K562 (cell line): ENCODE measurements at regions not wholly inside any gene's neighbourhood (a gene's known extent, or its start where the extent isn't known, plus 50 kb on each side); places are given as distances from the start of the nearest gene placed in this dataset.
A peak's percentile ranks its signal among the peaks of the same experiment; 100 is the strongest.

Experiments used
- CBFA2T2 ChIP-seq: fragments of 450-650 bp; conservative IDR thresholded peaks from 2 replicates; pipeline ENCODE4 v1.6.1; 2017; ENCODE audit warnings: mild to moderate bottlenecking
- E2F1 ChIP-seq: sonication (generic); formaldehyde crosslinking; IDR thresholded peaks from 2 replicates; pipeline ENCODE4 v1.8.1; 2023; ENCODE audit warnings: mild to moderate bottlenecking, missing genetic modification reagents, moderate library complexity
- E2F4 ChIP-seq: sonication (generic); formaldehyde crosslinking; IDR thresholded peaks from 2 replicates; pipeline ENCODE4 v1.8.0; 2022; ENCODE audit warnings: mild to moderate bottlenecking, low read depth, missing genetic modification reagents
- HEY1 ChIP-seq: fragments of 250-450 bp; sonication (Bioruptor Pico); IDR thresholded peaks from 2 replicates; pipeline ENCODE4 v1.5.0; 2020; ENCODE audit warnings: mild to moderate bottlenecking, moderate library complexity, borderline replicate concordance
- HSF4 ChIP-seq: fragments of 250-450 bp; sonication (Bioruptor Pico); IDR thresholded peaks from 2 replicates; pipeline ENCODE4 v2.1.2; 2022; ENCODE audit warnings: mild to moderate bottlenecking, moderate library complexity, borderline replicate concordance
- JUND ChIP-seq, 2 experiments: IDR thresholded peaks; 2 replicates in 1 of 2; 3 replicates in 1 of 2; pipeline ENCODE4 v1.6.1; 2011; ENCODE audit warnings: borderline replicate concordance in 2 of 2, low read depth in 2 of 2, low read length in 2 of 2, improper control_type of control experiment in 1 of 2, missing biosample characterization in 1 of 2, missing genetic modification characterization in 1 of 2, missing genetic modification reagents in 1 of 2
- RCOR1 ChIP-seq, 2 experiments: IDR thresholded peaks; 2 replicates each; pipeline ENCODE4 v1.6.1; 2012; ENCODE audit warnings: low read depth in 2 of 2, low read length in 2 of 2, borderline replicate concordance in 1 of 2, improper control_type of control experiment in 1 of 2
- ZNF318 ChIP-seq, 2 experiments: fragments of 450-650 bp; IDR thresholded peaks; 2 replicates each; pipeline ENCODE4 v1.6.1; 2016; ENCODE audit warnings: mild to moderate bottlenecking in 2 of 2, borderline replicate concordance in 1 of 2, low read depth in 1 of 2, moderate library complexity in 1 of 2
- ZNF445 ChIP-seq: fragments of 250-450 bp; sonication (Bioruptor Pico); IDR thresholded peaks from 2 replicates; pipeline ENCODE4 v1.4.0; 2020; ENCODE audit warnings: low read depth, mild to moderate bottlenecking, moderate library complexity
- ZNF639 ChIP-seq, 2 experiments: fragments of 200-800 bp in 1 of 2; sonication (Bioruptor generic) in 1 of 2; sonication (generic) in 1 of 2; formaldehyde crosslinking in 1 of 2; IDR thresholded peaks in 1 of 2; conservative IDR thresholded peaks in 1 of 2; 2 replicates each; pipeline versions ENCODE4 v1.5.0 to v1.6.1; 2016 to 2020; ENCODE audit warnings: missing compliant biosample characterization in 1 of 2, missing genetic modification characterization in 1 of 2, missing genetic modification reagents in 1 of 2
- ZZZ3 ChIP-seq: fragments of 450-650 bp; IDR thresholded peaks from 2 replicates; pipeline ENCODE4 v1.6.1; 2016; ENCODE audit warnings: antibody characterized with exemption, mild to moderate bottlenecking, moderate library complexity

GRCh38 chr17:68759343-68760140, 158.4 kb upstream of the FAM20A start (continued):
- TF ChIP-seq JUND (IDR thresholded peaks at IDR 0.05; ENCODE audit: borderline replicate concordance, low read depth, low read length) (peak; percentile 91), JUND (tag; IDR thresholded peaks at IDR 0.05; ENCODE audit: borderline replicate concordance, low read depth, low read length) (peak; percentile 92; the same call in 2 of the 3 replicates), ZZZ3 (no peak), E2F4 (CRISPR knock-in tag) (no peak), E2F1 (CRISPR knock-in tag) (no peak), HSF4 (CRISPR knock-in tag) (no peak), RCOR1 (IDR thresholded peaks at IDR 0.05; ENCODE audit: borderline replicate concordance in 1 of 2, low read depth in 2 of 2, low read length in 2 of 2) (peak in 1 of 2 experiments; percentile 72; a peak in 2 of 4 replicates), ZNF445 (no peak), ZNF318 (IDR thresholded peaks at IDR 0.05; ENCODE audit: borderline replicate concordance in 1 of 2, low read depth in 1 of 2) (no peak), ZNF639 (CRISPR knock-in tag; conservative IDR thresholded peaks at IDR 0.05 in 1 of 2, IDR thresholded peaks at IDR 0.05 in 1 of 2) (no peak), CBFA2T2 (no peak), HEY1 (CRISPR knock-in tag) (no peak)
